ENCODE measurements at regions not wholly inside any gene's neighbourhood (a gene's known extent, or its start where the extent isn't known, plus 50 kb on each side); places are given as distances from the start of the nearest gene placed in this dataset.

GRCh38 chr7:91343996-91344629 is 79.9 kb downstream of the FZD1 start:
- no peak overlapping the region for H2AFZ ChIP-seq (ENCODE audit: low read depth)
- H3K4me1 ChIP-seq (ENCODE audit: low read depth, poor library complexity, severe bottlenecking): no peaks in the 10 kb centered on the region
- no peak for TF ChIP-seq CTCF (conservative IDR thresholded peaks at IDR 0.05; ENCODE audit: low read depth, low read length)
- H3K27me3 ChIP-seq (ENCODE audit: insufficient read depth, low read depth): no peaks in the 10 kb centered on the region
- H3K36me3 ChIP-seq (ENCODE audit: insufficient read depth): no peaks in the 10 kb centered on the region
- H4K20me1 ChIP-seq (ENCODE audit: insufficient read depth): no peaks in the 10 kb centered on the region
- H3K27ac ChIP-seq: no peak overlapping the region
- H3K4me2 ChIP-seq: no peak overlapping the region
- no peak overlapping the region for H3K4me3 ChIP-seq (IDR thresholded peaks at IDR 0.05; ENCODE audit: insufficient read depth, low read depth, low read length)
- no peak overlapping the region for H3K9ac ChIP-seq
- no peaks in the 10 kb centered on the region for H3K79me2 ChIP-seq (ENCODE audit: insufficient read depth, low read depth)

- Histone ChIP-seq H3K4me2 (no peak overlapping the region), H3K4me1 (ENCODE audit: low read depth, poor library complexity, severe bottlenecking) (no peaks in the 10 kb centered on the region), H3K4me3 (IDR thresholded peaks at IDR 0.05; ENCODE audit: insufficient read depth, low read depth, low read length) (no peak overlapping the region), H3K36me3 (ENCODE audit: insufficient read depth) (no peaks in the 10 kb centered on the region), H3K27ac (no peak overlapping the region), H2AFZ (ENCODE audit: low read depth) (no peak overlapping the region), H3K79me2 (ENCODE audit: insufficient read depth, low read depth) (no peaks in the 10 kb centered on the region), H3K27me3 (ENCODE audit: insufficient read depth, low read depth) (no peaks in the 10 kb centered on the region), H4K20me1 (ENCODE audit: insufficient read depth) (no peaks in the 10 kb centered on the region), H3K9ac (no peak overlapping the region)
- TF ChIP-seq CTCF (conservative IDR thresholded peaks at IDR 0.05; ENCODE audit: low read depth, low read length): no peak
These were observed 80.7 kb downstream of the FZD1 start for GRCh38 chr7:91344911-91345310.

- H3K27me3 ChIP-seq (ENCODE audit: insufficient read depth, low read depth): no peaks in the 10 kb centered on the region
- H3K9ac ChIP-seq: no peak overlapping the region
- H3K4me3 ChIP-seq (IDR thresholded peaks at IDR 0.05; ENCODE audit: insufficient read depth, low read depth, low read length): no peak overlapping the region
- no peaks in the 10 kb centered on the region for H4K20me1 ChIP-seq (ENCODE audit: insufficient read depth)
- no peaks in the 10 kb centered on the region for H3K79me2 ChIP-seq (ENCODE audit: insufficient read depth, low read depth)
- no peak overlapping the region for H2AFZ ChIP-seq (ENCODE audit: low read depth)
- H3K4me2 ChIP-seq: no peak overlapping the region
- no peaks in the 10 kb centered on the region for H3K4me1 ChIP-seq (ENCODE audit: low read depth, poor library complexity, severe bottlenecking)
- no peak overlapping the region for H3K27ac ChIP-seq
- no peak for TF ChIP-seq CTCF (conservative IDR thresholded peaks at IDR 0.05; ENCODE audit: low read depth, low read length)
- H3K36me3 ChIP-seq (ENCODE audit: insufficient read depth): no peaks in the 10 kb centered on the region
These were observed 81.2 kb downstream of the FZD1 start for GRCh38 chr7:91345449-91345848.

GRCh38 chr7:91346426-91346825 is 82.2 kb downstream of the FZD1 start:
- Histone ChIP-seq H3K4me1 (ENCODE audit: low read depth, poor library complexity, severe bottlenecking) (no peaks in the 10 kb centered on the region), H3K79me2 (ENCODE audit: insufficient read depth, low read depth) (no peaks in the 10 kb centered on the region), H3K4me3 (IDR thresholded peaks at IDR 0.05; ENCODE audit: insufficient read depth, low read depth, low read length) (no peak overlapping the region), H4K20me1 (ENCODE audit: insufficient read depth) (no peaks in the 10 kb centered on the region), H2AFZ (ENCODE audit: low read depth) (no peak overlapping the region), H3K36me3 (ENCODE audit: insufficient read depth) (no peaks in the 10 kb centered on the region), H3K9ac (no peak overlapping the region), H3K27ac (no peak overlapping the region), H3K4me2 (no peak overlapping the region), H3K27me3 (ENCODE audit: insufficient read depth, low read depth) (no peaks in the 10 kb centered on the region)
- TF ChIP-seq CTCF (conservative IDR thresholded peaks at IDR 0.05; ENCODE audit: low read depth, low read length): no peak

All from KMS-11 (cell line).